OCI-LY3 (cell line): ENCODE measurements at regions not wholly inside any gene's neighbourhood (a gene's known extent, or its start where the extent isn't known, plus 50 kb on each side); places are given as distances from the start of the nearest gene placed in this dataset.

Experiments
- H2AFZ ChIP-seq: fragments of 200-600, 300-600 bp; shearing (Covaris generic); 2 replicates; pipeline ENCODE4 v1.6.0; 2014; ENCODE audit warnings: antibody characterized with exemption, low read depth, low read length
- H3K27ac ChIP-seq: fragments of 200-600, 300-600 bp; sonication (generic); 2 replicates; pipeline ENCODE4 v1.5.1; 2014; ENCODE audit warnings: mild to moderate bottlenecking, low read length, moderate library complexity, mixed read lengths
- H3K27me3 ChIP-seq: fragments of 200-600, 300-600 bp; sonication (generic); 2 replicates; pipeline ENCODE4 v1.6.1; 2014; ENCODE audit warnings: low read depth, low read length, mixed read lengths
- H3K36me3 ChIP-seq: fragments of 200-600, 300-600 bp; sonication (generic); replicated peaks from 2 replicates; pipeline ENCODE3; 2014; ENCODE audit warnings: low read depth, low read length, mixed read lengths
- H3K4me1 ChIP-seq: fragments of 300-600, 200-600 bp; sonication (generic); 2 replicates; pipeline ENCODE4 v1.6.1; 2014; ENCODE audit warnings: low read length, mixed read lengths
- H3K4me2 ChIP-seq: fragments of 200-600, 300-600 bp; sonication (generic); 2 replicates; pipeline ENCODE4 v1.6.1; 2014; ENCODE audit warnings: low read length, mixed read lengths
- H3K4me3 ChIP-seq: fragments of 300-600, 200-600 bp; sonication (generic); 2 replicates; pipeline ENCODE4 v1.5.1; 2014; ENCODE audit warnings: antibody characterized with exemption, mild to moderate bottlenecking, low read length, moderate library complexity
- H3K79me2 ChIP-seq: fragments of 300-600, 200-600 bp; shearing (Covaris generic); 2 replicates; pipeline ENCODE4 v1.6.1; 2014; ENCODE audit warnings: mild to moderate bottlenecking, low read length, mixed read lengths
- H3K9ac ChIP-seq: fragments of 300-600, 200-600 bp; shearing (Covaris generic); 2 replicates; pipeline ENCODE4 v1.6.0; 2014; ENCODE audit warnings: mild to moderate bottlenecking, low read length, moderate library complexity
- H3K9me3 ChIP-seq: fragments of 200-600, 300-600 bp; shearing (Covaris generic); 2 replicates; pipeline ENCODE4 v1.6.1; 2014; ENCODE audit warnings: low read length, mixed read lengths; ENCODE audit not compliant: insufficient read depth
- H4K20me1 ChIP-seq: fragments of 200-600, 300-600 bp; sonication (generic); 2 replicates; pipeline ENCODE4 v1.6.1; 2016; ENCODE audit warnings: low read length, mixed read lengths; ENCODE audit not compliant: insufficient read depth
- EZH2phosphoT487 ChIP-seq: fragments of 200-600 bp; shearing (Covaris generic); IDR thresholded peaks from 2 replicates; pipeline ENCODE4 v1.6.1; 2018; ENCODE audit warnings: antibody characterized with exemption, mixed run types, low read depth
- TF ChIP-seq, protein P1 (sequence below): fragments of 200-600, 300-600 bp; sonication (generic); IDR thresholded peaks from 2 replicates; pipeline ENCODE4 v1.5.1; 2014; ENCODE audit warnings: antibody characterized with exemption, low read length, low read depth

DNA sequence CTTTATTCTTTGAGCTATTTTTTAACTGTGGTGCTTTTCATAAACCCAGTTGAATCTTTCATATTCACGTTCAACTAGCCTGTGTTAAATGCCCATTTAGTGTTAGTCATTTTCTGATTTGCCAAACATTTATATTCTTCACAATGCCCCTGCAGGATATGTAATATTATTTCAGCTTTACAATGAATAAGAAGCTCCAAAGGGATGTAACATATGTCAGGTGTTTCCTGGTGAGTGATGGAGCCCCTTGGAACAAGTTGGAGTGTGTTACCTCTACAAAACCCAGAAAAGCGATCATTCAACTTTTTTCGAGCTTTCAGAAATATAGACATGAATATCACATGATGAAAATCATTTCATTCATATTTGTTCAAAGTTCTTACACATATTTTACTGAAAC is 471.0 kb upstream of the CDH2 start:
- H3K27me3 ChIP-seq, result no peaks in the 10 kb centered on the region
- H3K4me2 ChIP-seq, result no peak overlapping the region
- H3K9ac ChIP-seq, result no peak overlapping the region
- no peak overlapping the region for H2AFZ ChIP-seq
- TF ChIP-seq, protein P1, sequence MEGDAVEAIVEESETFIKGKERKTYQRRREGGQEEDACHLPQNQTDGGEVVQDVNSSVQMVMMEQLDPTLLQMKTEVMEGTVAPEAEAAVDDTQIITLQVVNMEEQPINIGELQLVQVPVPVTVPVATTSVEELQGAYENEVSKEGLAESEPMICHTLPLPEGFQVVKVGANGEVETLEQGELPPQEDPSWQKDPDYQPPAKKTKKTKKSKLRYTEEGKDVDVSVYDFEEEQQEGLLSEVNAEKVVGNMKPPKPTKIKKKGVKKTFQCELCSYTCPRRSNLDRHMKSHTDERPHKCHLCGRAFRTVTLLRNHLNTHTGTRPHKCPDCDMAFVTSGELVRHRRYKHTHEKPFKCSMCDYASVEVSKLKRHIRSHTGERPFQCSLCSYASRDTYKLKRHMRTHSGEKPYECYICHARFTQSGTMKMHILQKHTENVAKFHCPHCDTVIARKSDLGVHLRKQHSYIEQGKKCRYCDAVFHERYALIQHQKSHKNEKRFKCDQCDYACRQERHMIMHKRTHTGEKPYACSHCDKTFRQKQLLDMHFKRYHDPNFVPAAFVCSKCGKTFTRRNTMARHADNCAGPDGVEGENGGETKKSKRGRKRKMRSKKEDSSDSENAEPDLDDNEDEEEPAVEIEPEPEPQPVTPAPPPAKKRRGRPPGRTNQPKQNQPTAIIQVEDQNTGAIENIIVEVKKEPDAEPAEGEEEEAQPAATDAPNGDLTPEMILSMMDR, result no peak
- TF ChIP-seq EZH2phosphoT487, result no peak
- H3K9me3 ChIP-seq, result no peaks in the 10 kb centered on the region
- no peaks in the 10 kb centered on the region for H3K36me3 ChIP-seq
- H3K4me3 ChIP-seq, result no peak overlapping the region
- H3K79me2 ChIP-seq, result no peaks in the 10 kb centered on the region
- no peak overlapping the region for H3K27ac ChIP-seq
- H3K4me1 ChIP-seq, result no peaks in the 10 kb centered on the region
- no peaks in the 10 kb centered on the region for H4K20me1 ChIP-seq

DNA sequence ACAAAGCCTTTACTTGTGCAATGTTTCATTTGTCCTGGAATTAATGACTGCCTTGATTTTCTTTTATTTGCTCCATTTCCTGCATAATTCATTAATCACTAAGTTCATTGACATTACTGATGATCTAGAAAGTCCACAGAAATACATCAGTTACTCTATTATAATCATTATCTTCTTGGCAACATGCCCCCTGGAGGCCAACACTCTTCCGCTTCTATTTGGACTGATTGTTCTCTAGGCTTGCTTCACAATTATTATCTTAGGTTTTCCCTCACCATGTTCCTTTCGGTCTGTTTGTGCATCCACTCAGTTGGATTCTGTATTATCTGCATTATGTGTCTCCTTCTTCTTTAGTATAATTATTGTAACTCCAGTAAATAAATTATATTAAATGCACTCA is 461.0 kb upstream of the CDH2 start:
- no peaks in the 10 kb centered on the region for H4K20me1 ChIP-seq
- H2AFZ ChIP-seq, result no peak overlapping the region
- no peak overlapping the region for H3K27ac ChIP-seq
- H3K36me3 ChIP-seq, result no peaks in the 10 kb centered on the region
- TF ChIP-seq, protein P1, result no peak
- TF ChIP-seq EZH2phosphoT487, result no peak
- H3K9ac ChIP-seq, result no peak overlapping the region
- no peak overlapping the region for H3K4me3 ChIP-seq
- no peaks in the 10 kb centered on the region for H3K27me3 ChIP-seq
- no peaks in the 10 kb centered on the region for H3K4me1 ChIP-seq
- 0 out of 2 replicates have a peak, but pooled peaks cover 8% of the 10 kb centered on the region for H3K9me3 ChIP-seq
- H3K79me2 ChIP-seq, result no peaks in the 10 kb centered on the region
- H3K4me2 ChIP-seq, result no peak overlapping the region

DNA sequence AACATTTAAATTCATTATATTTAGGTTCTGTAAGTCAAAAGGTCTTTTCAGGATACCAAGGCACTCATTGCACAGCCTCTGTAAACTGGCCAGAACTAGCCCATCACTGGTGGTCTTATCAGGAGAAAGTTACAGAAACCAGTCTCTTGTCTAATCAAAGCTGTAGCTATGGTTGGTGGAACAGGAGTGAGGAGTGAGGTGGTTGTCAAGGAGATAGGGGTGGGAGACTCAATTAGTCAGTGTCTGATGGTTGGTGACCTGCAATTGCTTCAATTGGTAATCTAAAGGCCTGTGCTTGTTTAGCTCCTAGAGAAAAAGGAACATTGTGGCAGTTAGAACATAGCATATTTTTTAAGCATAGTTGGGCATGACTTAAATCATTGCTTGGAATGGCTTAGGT is 458.6 kb upstream of the CDH2 start:
- Histone ChIP-seq H3K79me2 (no peaks in the 10 kb centered on the region), H3K9me3 (0 out of 2 replicates have a peak, but pooled peaks cover 8% of the 10 kb centered on the region), H3K9ac (no peak overlapping the region), H3K36me3 (no peaks in the 10 kb centered on the region), H2AFZ (no peak overlapping the region), H3K27me3 (no peaks in the 10 kb centered on the region), H4K20me1 (no peaks in the 10 kb centered on the region), H3K4me1 (no peaks in the 10 kb centered on the region), H3K4me2 (no peak overlapping the region), H3K4me3 (no peak overlapping the region), H3K27ac (no peak overlapping the region)
- TF ChIP-seq, protein P1, result no peak
- no peak for TF ChIP-seq EZH2phosphoT487

GRCh38 chr18:28626756-28627155 is 449.8 kb upstream of the CDH2 start:
- Histone ChIP-seq H3K4me1 (no peaks in the 10 kb centered on the region), H3K27me3 (no peaks in the 10 kb centered on the region), H4K20me1 (no peaks in the 10 kb centered on the region), H3K9ac (no peak overlapping the region), H2AFZ (no peak overlapping the region), H3K9me3 (no peaks in the 10 kb centered on the region), H3K36me3 (no peaks in the 10 kb centered on the region), H3K4me2 (no peak overlapping the region), H3K79me2 (no peaks in the 10 kb centered on the region), H3K27ac (no peak overlapping the region), H3K4me3 (no peak overlapping the region)
- TF ChIP-seq, protein P1, result no peak
- no peak for TF ChIP-seq EZH2phosphoT487
